HG03097 (cell line): ENCODE measurements at regions not wholly inside any gene's neighbourhood (a gene's known extent, or its start where the extent isn't known, plus 50 kb on each side); places are given as distances from the start of the nearest gene placed in this dataset.

Source experiments
- ATAC-seq: cut with Tn5 transposase; IDR thresholded peaks from one replicate; pipeline ENCODE4 v1.9.1; 2021; ENCODE audit not compliant: unreplicated experiment, low FRiP score

DNA sequence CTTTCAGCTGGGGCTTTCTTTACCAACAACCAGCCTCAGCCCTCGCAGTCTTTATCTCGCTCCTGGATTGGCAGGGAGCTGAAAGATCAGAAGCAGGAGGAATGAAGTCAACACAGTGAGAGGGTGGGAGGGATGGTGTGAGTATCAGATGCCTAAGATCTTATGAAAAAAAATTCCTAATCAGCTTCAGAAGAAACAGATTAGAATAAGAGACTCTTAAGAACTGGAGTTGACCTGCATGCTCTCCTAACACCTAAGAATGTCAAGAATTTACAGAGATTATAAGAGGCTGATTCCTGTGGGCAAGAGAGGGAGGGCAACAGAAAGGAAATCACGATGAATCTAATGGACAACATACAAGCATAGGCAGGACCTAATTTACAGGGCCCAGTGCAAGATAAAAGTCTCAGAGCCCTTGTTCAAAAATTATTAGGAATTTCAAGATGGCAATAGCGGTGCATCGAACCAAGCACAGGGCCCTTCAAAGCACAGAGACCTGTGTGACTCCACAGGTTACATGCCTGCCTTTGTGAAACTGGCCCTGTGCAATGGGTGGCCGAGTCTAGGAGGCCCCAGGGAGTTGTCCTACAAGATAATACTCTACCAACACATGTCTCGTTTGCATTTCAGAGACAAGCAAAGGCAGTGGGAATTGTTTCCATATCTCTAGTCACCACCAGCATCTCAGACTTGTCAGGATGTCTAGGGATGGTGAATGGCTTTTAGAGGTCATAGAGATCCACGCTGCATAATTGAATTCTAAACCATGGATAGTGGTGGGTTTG lies 65.3 kb upstream of the PPP2R5A start:
- ATAC-seq: no peak

GRCh38 chr1:212221801-212222200 lies 63.4 kb upstream of the PPP2R5A start:
- no peak for ATAC-seq

- ATAC-seq: no peak
These were observed 61.1 kb upstream of the PPP2R5A start for GRCh38 chr1:212224102-212224501.

- ATAC-seq: no peak
These were observed 59.8 kb upstream of the PPP2R5A start for GRCh38 chr1:212225416-212225815.

- ATAC-seq: no peak
These were observed 59.3 kb upstream of the PPP2R5A start for GRCh38 chr1:212225871-212226302.

DNA sequence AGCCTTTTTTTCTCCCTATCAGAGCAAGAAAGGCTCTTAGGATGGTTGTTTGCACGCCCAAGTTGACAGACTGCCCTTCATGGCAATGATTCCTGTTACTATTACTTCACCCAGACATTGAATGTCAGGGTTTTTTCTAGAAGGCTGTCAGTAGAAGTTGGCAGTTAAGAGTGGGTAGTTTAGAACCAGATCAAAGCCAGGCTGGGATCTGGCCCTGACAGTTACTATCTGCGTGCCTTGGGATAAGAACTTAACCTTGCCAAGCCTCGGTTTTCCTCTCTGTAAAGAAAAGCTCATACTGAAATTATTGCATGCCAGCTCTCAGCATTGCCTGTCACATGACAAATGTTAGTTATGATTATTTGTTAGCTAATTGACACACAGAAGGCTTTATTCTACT lies 58.7 kb upstream of the PPP2R5A start:
- ATAC-seq: no peak

- no peak for ATAC-seq
These were observed 57.1 kb upstream of the PPP2R5A start for GRCh38 chr1:212228076-212228475.

DNA sequence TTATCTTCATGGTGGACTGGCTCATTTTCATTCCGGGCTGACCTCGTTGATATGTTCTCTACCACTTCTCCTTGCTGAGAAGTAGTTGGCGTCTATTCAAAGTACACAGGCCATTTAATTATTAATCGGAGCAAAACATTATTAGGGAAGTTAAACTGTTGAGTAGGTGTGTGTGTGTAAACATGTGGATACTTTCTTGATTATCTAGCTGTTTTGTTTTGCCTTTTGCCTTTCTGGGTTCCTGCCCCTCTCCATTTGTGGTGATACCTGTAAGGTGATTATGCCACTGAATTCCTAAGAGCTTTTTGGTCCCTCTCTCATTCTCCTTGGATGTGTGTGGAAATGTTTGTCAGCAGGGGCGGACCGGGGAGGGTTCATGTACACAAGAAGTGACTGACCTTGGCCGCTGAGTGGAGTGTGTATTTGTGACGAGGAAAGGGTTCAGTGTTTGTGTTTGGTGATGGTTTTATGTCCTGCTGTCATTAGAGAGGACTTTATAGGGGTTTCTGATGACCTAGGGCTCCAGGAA lies 56.6 kb upstream of the PPP2R5A start:
- ATAC-seq: no peak

GRCh38 chr1:212229654-212230053 lies 55.6 kb upstream of the PPP2R5A start:
- no peak for ATAC-seq

DNA sequence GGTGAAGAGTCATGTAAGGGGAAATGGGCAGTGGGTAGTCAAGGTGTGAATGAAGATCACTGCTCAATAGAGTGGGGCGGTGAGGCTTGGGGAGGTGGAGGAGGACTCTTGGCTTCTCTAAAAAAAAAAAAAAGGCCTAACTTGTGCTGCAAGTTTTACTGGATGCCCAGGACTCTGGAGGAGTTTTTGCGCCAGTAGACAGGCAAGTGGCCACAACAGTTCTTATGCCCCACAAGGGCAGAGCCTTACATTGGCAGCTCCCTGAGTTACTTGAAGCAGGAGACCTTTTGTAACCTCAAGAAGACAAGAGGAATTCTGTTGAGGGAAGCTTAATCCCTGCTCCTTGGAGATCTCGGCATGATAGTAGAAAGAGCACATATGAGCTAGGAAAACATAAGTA lies 54.9 kb upstream of the PPP2R5A start:
- no peak for ATAC-seq

DNA sequence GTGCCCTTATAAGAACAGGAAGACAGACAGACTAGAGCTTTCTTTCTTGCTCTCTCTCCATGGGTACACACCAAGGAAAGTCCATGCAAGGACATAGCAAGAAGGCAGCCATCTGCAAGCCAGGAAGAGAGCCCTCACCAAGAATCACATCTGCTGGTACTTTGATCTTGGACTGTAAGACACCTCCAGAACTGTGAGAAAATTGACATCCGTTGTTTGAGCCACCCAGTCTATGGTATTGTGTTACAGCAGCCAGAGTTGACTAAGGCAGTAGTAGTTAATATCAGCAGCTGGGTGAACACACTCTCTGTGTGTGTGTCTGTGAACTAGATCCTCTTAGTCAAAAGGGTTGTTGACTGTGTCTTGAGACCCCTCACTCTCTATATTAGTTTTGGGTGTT lies 53.8 kb upstream of the PPP2R5A start:
- no peak for ATAC-seq

GRCh38 chr1:212232090-212232489 lies 53.1 kb upstream of the PPP2R5A start:
- no peak for ATAC-seq

- no peak for ATAC-seq
These were observed 51.9 kb upstream of the PPP2R5A start for GRCh38 chr1:212233321-212233720.

DNA sequence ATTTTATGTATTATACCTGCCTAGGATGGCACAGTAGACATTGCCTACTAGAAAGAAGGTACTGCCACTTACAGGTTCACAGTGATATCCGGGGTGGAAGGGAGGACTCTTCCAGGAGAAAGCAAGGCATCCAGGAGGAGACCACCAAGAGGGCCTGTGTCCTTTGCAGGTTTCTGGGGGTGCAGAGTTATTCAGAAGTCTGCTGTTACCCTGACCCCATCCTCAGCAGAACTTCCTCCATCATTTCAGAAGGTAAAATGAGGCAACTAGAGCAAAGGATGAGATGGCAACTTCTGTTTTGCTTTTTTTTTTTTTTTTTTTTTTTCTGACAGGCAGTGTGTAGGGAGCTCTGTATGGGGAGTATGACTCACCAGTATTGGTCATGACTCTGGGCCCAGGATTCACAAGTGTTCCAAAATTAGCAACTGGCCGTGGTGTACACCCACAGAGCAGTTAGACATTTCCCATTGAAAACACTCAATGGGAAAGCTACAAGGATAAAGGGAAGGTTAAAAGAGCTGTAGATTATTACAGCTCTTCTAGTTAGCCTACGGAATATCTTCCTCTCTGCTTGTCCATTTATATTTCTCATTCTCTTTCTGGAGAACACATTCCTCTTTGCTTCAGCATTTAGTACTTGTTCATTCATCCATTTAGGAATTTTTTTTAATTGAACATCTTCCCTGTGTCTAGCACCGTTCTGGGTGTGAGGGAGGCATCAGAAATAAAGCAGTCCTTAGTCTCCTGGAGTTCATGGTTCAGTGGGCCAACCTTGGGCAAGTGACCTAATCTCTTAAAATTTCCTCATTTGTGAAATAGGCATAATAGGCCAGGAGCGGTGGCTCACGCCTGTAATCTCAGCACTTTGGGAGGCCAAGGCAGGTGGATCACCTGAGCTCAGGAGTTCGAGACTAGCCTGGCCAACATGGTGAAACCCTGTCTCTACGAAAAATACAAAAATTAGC lies 50.5 kb upstream of the PPP2R5A start:
- no peak for ATAC-seq
